K562 (cell line): ENCODE measurements at regions not wholly inside any gene's neighbourhood (a gene's known extent, or its start where the extent isn't known, plus 50 kb on each side); places are given as distances from the start of the nearest gene placed in this dataset.

Source experiments
- DPF2 ChIP-seq: fragments of 450-650 bp; IDR thresholded peaks from 2 replicates; pipeline ENCODE4 v1.6.1; 2016
- FOXA1 ChIP-seq: fragments of 450-650 bp; IDR thresholded peaks from 2 replicates; pipeline ENCODE4 v1.6.1; 2016; ENCODE audit warnings: mild to moderate bottlenecking, borderline replicate concordance
- MCM3 ChIP-seq: fragments of 450-650 bp; IDR thresholded peaks from 2 replicates; pipeline ENCODE4 v1.6.1; 2016
- NCOA2 ChIP-seq, 2 experiments: fragments of 450-650 bp; IDR thresholded peaks; 2 replicates each; pipeline ENCODE4 v1.6.1; 2018; ENCODE audit warnings: mild to moderate bottlenecking in 2 of 2, moderate library complexity in 1 of 2; ENCODE audit not compliant: partially characterized antibody in 2 of 2
- NFYB ChIP-seq: IDR thresholded peaks from 2 replicates; pipeline ENCODE4 v1.6.1; 2011; ENCODE audit warnings: mild to moderate bottlenecking, moderate library complexity; ENCODE audit not compliant: insufficient read length; ENCODE audit errors: extremely low read depth
- PHF21A ChIP-seq: fragments of 450-650 bp; IDR thresholded peaks from 2 replicates; pipeline ENCODE4 v1.6.1; 2017; ENCODE audit warnings: low read depth, borderline replicate concordance
- POLR2AphosphoS5 ChIP-seq: IDR thresholded peaks from 2 replicates; pipeline ENCODE4 v1.6.1; 2011; ENCODE audit warnings: mild to moderate bottlenecking, low read depth, low read length, moderate library complexity; ENCODE audit not compliant: control insufficient read depth, insufficient read depth
- RFX5 ChIP-seq: IDR thresholded peaks from 2 replicates; pipeline ENCODE4 v1.6.1; 2011; ENCODE audit warnings: low read depth, mild to moderate bottlenecking, improper control_type of control experiment, low read length
- SETDB1 ChIP-seq: IDR thresholded peaks from one replicate; pipeline ENCODE4 v1.6.1; 2012; ENCODE audit warnings: low read length, control low read depth, inconsistent platforms
- SMARCA4 ChIP-seq: fragments of 450-650 bp; IDR thresholded peaks from 2 replicates; pipeline ENCODE4 v1.6.1; 2016
- SMARCB1 ChIP-seq: IDR thresholded peaks from 2 replicates; pipeline ENCODE4 v1.6.1; 2011; ENCODE audit warnings: improper control_type of control experiment, low read depth; ENCODE audit not compliant: insufficient read length
- TEAD4 ChIP-seq, 2 experiments: sonication (generic) in 1 of 2; formaldehyde crosslinking in 1 of 2; IDR thresholded peaks; 2 replicates each; pipeline versions ENCODE4 v1.6.1 to v1.8.0; 2012 to 2022; ENCODE audit warnings: borderline replicate concordance in 1 of 2, inconsistent platforms in 1 of 2, low read length in 1 of 2, mild to moderate bottlenecking in 1 of 2, missing genetic modification reagents in 1 of 2
- TF ChIP-seq, protein P1 (sequence below), 3 experiments: IDR thresholded peaks in 2 of 3; conservative IDR thresholded peaks in 1 of 3; 2 replicates each; pipeline ENCODE4 v1.5.1; 2011 to 2012; ENCODE audit warnings: low read length in 3 of 3, mild to moderate bottlenecking in 3 of 3, control low read depth in 2 of 3, improper control_type of control experiment in 1 of 3, inconsistent platforms in 1 of 3, low read depth in 1 of 3, mixed read lengths in 1 of 3, moderate library complexity in 1 of 3; ENCODE audit not compliant: insufficient read depth in 2 of 3
- TF ChIP-seq, protein P2 (sequence below), 2 experiments: fragments of 450-650 bp in 1 of 2; sonication (generic) in 1 of 2; formaldehyde crosslinking; conservative IDR thresholded peaks; 2 replicates each; pipeline versions ENCODE4 v1.4.0 to v1.8.1; 2020 to 2022; ENCODE audit warnings: mild to moderate bottlenecking in 1 of 2, missing genetic modification reagents in 1 of 2

DNA sequence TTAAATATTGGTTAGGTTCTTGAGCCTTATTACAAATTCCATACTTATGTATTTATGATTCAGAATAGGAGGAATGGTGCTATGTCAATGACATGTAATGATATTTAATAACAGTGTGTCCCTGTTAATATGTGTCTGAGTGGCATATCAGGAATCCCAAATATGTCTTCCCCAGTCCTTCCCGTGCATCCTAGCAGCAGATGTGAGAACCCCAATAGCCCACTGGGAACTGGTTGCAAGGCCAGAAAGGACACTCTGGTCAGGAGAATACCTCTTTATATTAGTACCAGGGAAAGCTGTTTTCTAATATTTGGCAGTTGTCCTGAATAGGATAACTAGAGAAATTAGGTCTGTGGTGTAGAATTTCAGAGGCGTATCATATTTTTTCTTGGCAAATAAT is 159.1 kb upstream of the PDE7B start:
- no peak for TF ChIP-seq MCM3
- no peak for TF ChIP-seq SMARCB1
- no peak for TF ChIP-seq POLR2AphosphoS5
- no peak for TF ChIP-seq RFX5
- TF ChIP-seq, protein P1, sequence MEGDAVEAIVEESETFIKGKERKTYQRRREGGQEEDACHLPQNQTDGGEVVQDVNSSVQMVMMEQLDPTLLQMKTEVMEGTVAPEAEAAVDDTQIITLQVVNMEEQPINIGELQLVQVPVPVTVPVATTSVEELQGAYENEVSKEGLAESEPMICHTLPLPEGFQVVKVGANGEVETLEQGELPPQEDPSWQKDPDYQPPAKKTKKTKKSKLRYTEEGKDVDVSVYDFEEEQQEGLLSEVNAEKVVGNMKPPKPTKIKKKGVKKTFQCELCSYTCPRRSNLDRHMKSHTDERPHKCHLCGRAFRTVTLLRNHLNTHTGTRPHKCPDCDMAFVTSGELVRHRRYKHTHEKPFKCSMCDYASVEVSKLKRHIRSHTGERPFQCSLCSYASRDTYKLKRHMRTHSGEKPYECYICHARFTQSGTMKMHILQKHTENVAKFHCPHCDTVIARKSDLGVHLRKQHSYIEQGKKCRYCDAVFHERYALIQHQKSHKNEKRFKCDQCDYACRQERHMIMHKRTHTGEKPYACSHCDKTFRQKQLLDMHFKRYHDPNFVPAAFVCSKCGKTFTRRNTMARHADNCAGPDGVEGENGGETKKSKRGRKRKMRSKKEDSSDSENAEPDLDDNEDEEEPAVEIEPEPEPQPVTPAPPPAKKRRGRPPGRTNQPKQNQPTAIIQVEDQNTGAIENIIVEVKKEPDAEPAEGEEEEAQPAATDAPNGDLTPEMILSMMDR (IDR thresholded peaks at IDR 0.05 in 2 of 3, conservative IDR thresholded peaks at IDR 0.05 in 1 of 3; ENCODE audit: insufficient read depth in 2 of 3, low read depth in 1 of 3, low read length in 3 of 3): no peak
- no peak for TF ChIP-seq NFYB
- no peak for TF ChIP-seq SMARCA4
- TF ChIP-seq TEAD4 (IDR thresholded peaks at IDR 0.05; ENCODE audit: low read length): no peak
- TF ChIP-seq TEAD4 (CRISPR knock-in tag; IDR thresholded peaks at IDR 0.05; ENCODE audit: borderline replicate concordance): no peak
- TF ChIP-seq, protein P2, sequence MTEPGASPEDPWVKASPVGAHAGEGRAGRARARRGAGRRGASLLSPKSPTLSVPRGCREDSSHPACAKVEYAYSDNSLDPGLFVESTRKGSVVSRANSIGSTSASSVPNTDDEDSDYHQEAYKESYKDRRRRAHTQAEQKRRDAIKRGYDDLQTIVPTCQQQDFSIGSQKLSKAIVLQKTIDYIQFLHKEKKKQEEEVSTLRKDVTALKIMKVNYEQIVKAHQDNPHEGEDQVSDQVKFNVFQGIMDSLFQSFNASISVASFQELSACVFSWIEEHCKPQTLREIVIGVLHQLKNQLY (CRISPR knock-in tag; conservative IDR thresholded peaks at IDR 0.05): no peak
- TF ChIP-seq SETDB1: no peak
- TF ChIP-seq NCOA2 (IDR thresholded peaks at IDR 0.05; ENCODE audit: partially characterized antibody in 2 of 2): no peak
- no peak for TF ChIP-seq FOXA1
- no peak for TF ChIP-seq PHF21A
- no peak for TF ChIP-seq DPF2
